Smooth muscle cell (in vitro differentiated cells): ENCODE measurements at regions not wholly inside any gene's neighbourhood (a gene's known extent, or its start where the extent isn't known, plus 50 kb on each side); places are given as distances from the start of the nearest gene placed in this dataset.

Source experiments
- DNase-seq: peaks from one replicate; lab custom pipeline; 2025; ENCODE audit not compliant: unreplicated experiment; lab: John Stamatoyannopoulos, UW
- H2AFZ ChIP-seq: fragments of 200-600 bp; sonication (generic); 2 replicates; pipeline ENCODE4 v1.6.0; 2016; ENCODE audit warnings: antibody characterized with exemption, low read depth, mild to moderate bottlenecking
- H3F3A ChIP-seq: fragments of 200-600 bp; sonication (generic); 2 replicates; pipeline ENCODE4 v1.6.0; 2017; ENCODE audit warnings: antibody characterized with exemption, low read depth
- H3K27ac ChIP-seq: fragments of 200-600 bp; sonication (generic); 2 replicates; pipeline ENCODE4 v1.5.1; 2016; ENCODE audit warnings: low read depth, mild to moderate bottlenecking
- H3K27me3 ChIP-seq: fragments of 200-600 bp; sonication (generic); 2 replicates; pipeline ENCODE4 v1.6.1; 2016; ENCODE audit warnings: low read depth, mild to moderate bottlenecking
- H3K36me3 ChIP-seq: fragments of 200-600 bp; sonication (generic); 2 replicates; pipeline ENCODE4 v1.5.1; 2016; ENCODE audit warnings: low read depth
- H3K4me1 ChIP-seq: fragments of 200-600 bp; sonication (generic); 2 replicates; pipeline ENCODE4 v1.5.1; 2016; ENCODE audit warnings: low read depth
- H3K4me2 ChIP-seq: fragments of 200-600 bp; sonication (generic); 2 replicates; pipeline ENCODE4 v1.6.0; 2016; ENCODE audit warnings: mild to moderate bottlenecking
- H3K4me3 ChIP-seq: fragments of 200-600 bp; sonication (generic); 2 replicates; pipeline ENCODE4 v1.5.1; 2016; ENCODE audit warnings: mild to moderate bottlenecking
- H3K79me2 ChIP-seq: fragments of 200-600 bp; sonication (generic); 2 replicates; pipeline ENCODE4 v1.6.0; 2016; ENCODE audit warnings: low read depth, mild to moderate bottlenecking
- H3K9ac ChIP-seq: fragments of 200-600 bp; sonication (generic); 2 replicates; pipeline ENCODE4 v1.6.0; 2016; ENCODE audit warnings: low read depth
- H3K9me3 ChIP-seq: fragments of 200-600 bp; sonication (generic); replicated peaks from 2 replicates; pipeline ENCODE4 v1.5.1; 2016; ENCODE audit warnings: low read depth
- H4K20me1 ChIP-seq: fragments of 200-600 bp; sonication (generic); 2 replicates; pipeline ENCODE4 v1.6.0; 2016; ENCODE audit warnings: low read depth
- WGBS: methylation state at CpG from one replicate; pipeline ENCODE4 v1.1.7; 2016; ENCODE audit warnings: low lambda C conversion rate; 5-methylcytosine and 5-hydroxymethylcytosine counted together
- TF ChIP-seq, protein P1 (sequence below): fragments of 200-600 bp; sonication (generic); IDR thresholded peaks from 2 replicates; pipeline ENCODE4 v1.5.1; 2017; ENCODE audit warnings: borderline replicate concordance, mild to moderate bottlenecking, antibody characterized with exemption; ENCODE audit not compliant: insufficient read depth, poor library complexity, severe bottlenecking

DNA sequence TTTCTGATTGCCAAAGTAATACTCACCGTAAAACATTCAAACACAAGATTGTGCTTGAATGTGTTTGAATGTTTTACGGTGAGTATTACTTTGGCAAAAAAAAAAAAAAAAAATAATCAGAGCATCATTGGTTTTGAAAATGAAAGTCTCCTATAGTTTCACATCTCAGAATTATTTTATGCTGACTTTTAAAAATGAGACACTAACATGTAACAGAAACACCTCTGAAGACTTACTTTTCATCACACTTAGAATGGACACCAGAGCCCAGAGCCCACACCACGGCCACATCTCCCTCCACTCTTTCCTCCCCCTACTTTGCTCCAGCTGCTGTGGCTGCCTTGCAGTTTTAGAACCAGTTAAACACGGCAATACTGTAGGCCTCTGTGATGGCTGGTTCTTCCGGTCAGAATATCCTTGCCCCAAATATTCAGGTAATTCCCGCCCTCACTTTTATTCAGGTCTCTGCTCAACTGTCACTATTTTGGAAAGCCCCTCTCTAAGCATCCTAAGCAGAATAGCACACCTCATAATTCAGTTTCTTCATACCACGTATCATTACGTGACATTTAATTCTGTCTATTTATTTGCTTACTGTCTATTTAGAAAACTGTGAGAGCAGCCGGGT lies 138.9 kb upstream of the MAX start:
- Histone ChIP-seq H2AFZ (no peak overlapping the region), H3K27ac (no peak overlapping the region), H4K20me1 (no peaks in the 10 kb centered on the region), H3K9me3 (no peaks in the 10 kb centered on the region), H3F3A (peaks cover 11% of the 10 kb centered on the region), H3K27me3 (no peaks in the 10 kb centered on the region), H3K4me1 (peaks cover 31% of the 10 kb centered on the region), H3K9ac (no peak overlapping the region), H3K79me2 (no peaks in the 10 kb centered on the region), H3K4me2 (no peak overlapping the region), H3K36me3 (no peaks in the 10 kb centered on the region), H3K4me3 (no peak overlapping the region)
- DNase-seq: no peak
- TF ChIP-seq, protein P1, sequence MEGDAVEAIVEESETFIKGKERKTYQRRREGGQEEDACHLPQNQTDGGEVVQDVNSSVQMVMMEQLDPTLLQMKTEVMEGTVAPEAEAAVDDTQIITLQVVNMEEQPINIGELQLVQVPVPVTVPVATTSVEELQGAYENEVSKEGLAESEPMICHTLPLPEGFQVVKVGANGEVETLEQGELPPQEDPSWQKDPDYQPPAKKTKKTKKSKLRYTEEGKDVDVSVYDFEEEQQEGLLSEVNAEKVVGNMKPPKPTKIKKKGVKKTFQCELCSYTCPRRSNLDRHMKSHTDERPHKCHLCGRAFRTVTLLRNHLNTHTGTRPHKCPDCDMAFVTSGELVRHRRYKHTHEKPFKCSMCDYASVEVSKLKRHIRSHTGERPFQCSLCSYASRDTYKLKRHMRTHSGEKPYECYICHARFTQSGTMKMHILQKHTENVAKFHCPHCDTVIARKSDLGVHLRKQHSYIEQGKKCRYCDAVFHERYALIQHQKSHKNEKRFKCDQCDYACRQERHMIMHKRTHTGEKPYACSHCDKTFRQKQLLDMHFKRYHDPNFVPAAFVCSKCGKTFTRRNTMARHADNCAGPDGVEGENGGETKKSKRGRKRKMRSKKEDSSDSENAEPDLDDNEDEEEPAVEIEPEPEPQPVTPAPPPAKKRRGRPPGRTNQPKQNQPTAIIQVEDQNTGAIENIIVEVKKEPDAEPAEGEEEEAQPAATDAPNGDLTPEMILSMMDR: no peak
- WGBS: 93% methylated on average over 9 of the region's 9 CpGs

DNA sequence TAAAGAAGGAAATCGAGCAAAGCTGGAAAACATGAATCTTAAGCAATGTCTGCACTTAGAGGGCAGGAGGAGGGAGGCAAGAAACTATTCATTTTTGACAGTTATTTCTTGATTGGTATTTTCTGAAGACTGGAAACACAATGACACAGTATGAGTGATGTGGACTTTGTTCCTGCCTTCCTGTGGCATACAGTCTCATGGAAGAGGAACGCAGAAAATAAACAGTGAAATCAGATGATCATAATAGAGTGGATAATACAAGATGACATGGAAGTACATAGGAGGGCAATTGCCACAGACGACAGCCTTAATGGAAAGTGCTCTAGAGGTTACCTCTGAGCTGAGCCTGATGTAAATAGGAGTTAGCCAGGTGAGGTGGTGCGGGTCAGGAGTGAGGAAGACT lies 140.4 kb upstream of the MAX start:
- Histone ChIP-seq H3F3A (peaks cover 5% of the 10 kb centered on the region), H3K79me2 (no peaks in the 10 kb centered on the region), H2AFZ (no peak overlapping the region), H3K27me3 (no peaks in the 10 kb centered on the region), H3K4me2 (no peak overlapping the region), H3K4me1 (peaks cover 24% of the 10 kb centered on the region), H3K9ac (no peak overlapping the region), H3K9me3 (no peaks in the 10 kb centered on the region), H4K20me1 (no peaks in the 10 kb centered on the region), H3K4me3 (no peak overlapping the region), H3K27ac (no peak overlapping the region), H3K36me3 (no peaks in the 10 kb centered on the region)
- DNase-seq: no peak
- TF ChIP-seq, protein P1: no peak
- 86% methylated on average over 4 of the region's 4 CpGs for WGBS

DNA sequence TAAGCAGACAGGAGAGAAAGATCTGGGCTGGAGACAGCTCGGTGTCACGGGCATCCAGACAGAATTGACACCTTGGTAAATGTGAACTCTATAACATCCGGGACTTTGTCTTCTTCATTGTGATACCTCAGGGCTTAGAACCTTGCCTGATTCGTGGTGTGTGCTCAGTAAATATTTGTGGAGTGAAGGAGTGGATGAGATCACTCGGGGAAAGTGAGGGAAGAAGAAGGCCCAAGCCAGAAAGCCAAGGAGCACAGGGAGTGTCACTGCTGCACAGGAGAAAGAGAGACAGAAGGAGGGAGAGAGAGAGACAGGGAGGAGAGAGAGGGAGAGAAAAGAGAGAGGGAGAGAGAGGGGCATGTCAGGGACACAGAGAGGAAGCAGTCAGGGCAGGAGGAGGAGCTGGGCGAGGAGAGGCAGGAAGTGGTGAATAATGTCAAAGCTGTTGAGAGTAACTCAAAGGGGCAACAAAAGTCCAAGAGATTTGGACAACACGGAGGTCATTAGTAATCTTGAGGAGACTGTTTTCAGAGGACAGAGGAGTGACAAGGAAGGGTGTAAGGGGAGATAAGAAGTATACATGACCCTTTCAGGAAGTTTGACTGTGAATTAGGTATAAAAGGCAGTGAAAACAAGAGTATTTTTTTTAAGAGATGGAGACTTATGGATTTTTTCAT lies 141.6 kb upstream of the MAX start:
- H3K36me3 ChIP-seq: no peaks in the 10 kb centered on the region
- peaks cover 13% of the 10 kb centered on the region for H3K4me1 ChIP-seq
- no peak overlapping the region for H3K27ac ChIP-seq
- peak overlapping the region; percentile 80 for H2AFZ ChIP-seq
- no peak overlapping the region for H3K9ac ChIP-seq
- no peak overlapping the region for H3K4me3 ChIP-seq
- no peaks in the 10 kb centered on the region for H3F3A ChIP-seq
- WGBS: 85% methylated on average over 7 of the region's 7 CpGs
- H3K27me3 ChIP-seq: no peaks in the 10 kb centered on the region
- no peaks in the 10 kb centered on the region for H4K20me1 ChIP-seq
- TF ChIP-seq, protein P1: no peak
- H3K4me2 ChIP-seq: no peak overlapping the region
- H3K79me2 ChIP-seq: no peaks in the 10 kb centered on the region
- no peaks in the 10 kb centered on the region for H3K9me3 ChIP-seq
- DNase-seq: no peak
